B cell (primary cell): ENCODE measurements at regions not wholly inside any gene's neighbourhood (a gene's known extent, or its start where the extent isn't known, plus 50 kb on each side); places are given as distances from the start of the nearest gene placed in this dataset.

Experiments
- ATAC-seq: fragments of 200-7000 bp; cut with Tn5 transposase; one replicate; pipeline ENCODE4 v1.10.0; 2021; ENCODE audit warnings: low read depth, mild to moderate bottlenecking, moderate number of reproducible peaks, moderate library complexity
- CTCF ChIA-PET: fragments of 350-600 bp; sonication (Branson Sonifier 250); formaldehyde crosslinking; loops from one replicate; lab custom pipeline; 2021; ENCODE audit warnings: antibody characterized with exemption, inconsistent platforms; lab: Charles Lee
- POLR2A ChIA-PET: fragments of 350-600 bp; sonication (Branson Sonifier 250); formaldehyde crosslinking; loops from one replicate; lab custom pipeline; 2021; ENCODE audit warnings: antibody characterized with exemption; lab: Charles Lee
- DNase-seq: peaks from one replicate; pipeline ENCODE4 v3.0.0; 2013
- H2AFZ ChIP-seq: 2 replicates; pipeline ENCODE4 v1.6.1; 2012; ENCODE audit warnings: mild to moderate bottlenecking, low read depth, low read length; ENCODE audit not compliant: insufficient read depth, poor library complexity, severe bottlenecking
- H3K27ac ChIP-seq, 2 donors: 1 replicate in 1 of 2; 2 replicates in 1 of 2; pipeline ENCODE4 v1.5.1; 2012 to 2013; ENCODE audit warnings: low read length in 2 of 2, mild to moderate bottlenecking in 2 of 2, moderate library complexity in 1 of 2
- H3K27me3 ChIP-seq, 4 experiments: fragments of 200-600 bp in 1 of 4; sonication (generic) in 1 of 4; replicated peaks in 1 of 4; 1 replicate in 2 of 4; 2 replicates in 2 of 4; pipeline versions ENCODE4 v1.6.1 to v1.7.0; 2013 to 2016; ENCODE audit warnings: low read length in 3 of 4, mild to moderate bottlenecking in 2 of 4, mixed read lengths in 1 of 4, moderate library complexity in 1 of 4; ENCODE audit not compliant: insufficient read depth in 4 of 4, control insufficient read depth in 3 of 4; ENCODE audit errors: control extremely low read depth in 1 of 4
- H3K36me3 ChIP-seq, 2 experiments: replicated peaks in 1 of 2; 1 replicate in 1 of 2; 2 replicates in 1 of 2; pipeline versions ENCODE4 v1.6.1 to v1.7.1; 2013; ENCODE audit warnings: low read length in 1 of 2; ENCODE audit not compliant: insufficient read depth in 2 of 2, control insufficient read depth in 1 of 2; ENCODE audit errors: control extremely low read depth in 1 of 2, extremely low read depth in 1 of 2
- H3K4me1 ChIP-seq, 2 donors: fragments of 200-600 bp in 1 of 2; sonication (generic) in 1 of 2; 1 replicate in 1 of 2; 2 replicates in 1 of 2; pipeline versions ENCODE4 v1.5.1 to v1.6.1; 2013 to 2017; ENCODE audit warnings: low read length in 2 of 2; ENCODE audit not compliant: control insufficient read depth in 2 of 2, insufficient read depth in 2 of 2
- H3K4me2 ChIP-seq: replicated peaks from 2 replicates; pipeline ENCODE3; 2012; ENCODE audit warnings: mild to moderate bottlenecking, low read depth, low read length; ENCODE audit not compliant: poor library complexity, severe bottlenecking
- H3K4me3 ChIP-seq, 5 experiments: fragments of 200-600 bp in 1 of 5; sonication (generic) in 1 of 5; 1 replicate in 3 of 5; 2 replicates in 2 of 5; pipeline versions ENCODE4 v1.5.1 to v1.7.0; 2011 to 2016; ENCODE audit warnings: low read length in 4 of 5, mild to moderate bottlenecking in 4 of 5, low read depth in 2 of 5, control low read depth in 1 of 5, moderate library complexity in 1 of 5; ENCODE audit not compliant: insufficient read depth in 1 of 5; ENCODE audit errors: control extremely low read depth in 1 of 5, extremely low read depth in 1 of 5
- H3K79me2 ChIP-seq: fragments of 200-600 bp; sonication (generic); one replicate; pipeline ENCODE4 v1.6.0; 2016; ENCODE audit warnings: low read length; ENCODE audit not compliant: control insufficient read depth, insufficient read depth
- H3K9ac ChIP-seq: fragments of 200-600 bp; sonication (generic); 2 replicates; pipeline ENCODE4 v1.6.1; 2017; ENCODE audit warnings: mild to moderate bottlenecking, low read length, moderate library complexity
- H3K9me3 ChIP-seq, 3 donors: one replicate each; pipeline versions ENCODE4 v1.6.1 to v1.7.1; 2013; ENCODE audit warnings: low read length in 2 of 3; ENCODE audit not compliant: control insufficient read depth in 2 of 3, insufficient read depth in 1 of 3; ENCODE audit errors: control extremely low read depth in 1 of 3
- H4K20me1 ChIP-seq: 2 replicates; pipeline ENCODE4 v1.6.0; 2012; ENCODE audit warnings: mild to moderate bottlenecking, low read length; ENCODE audit not compliant: insufficient read depth, control insufficient read depth, poor library complexity, severe bottlenecking
- H3K27ac Mint-ChIP-seq: one replicate; pipeline ENCODE4 v1.8.0; 2021; ENCODE audit warnings: mixed read lengths
- H3K27me3 Mint-ChIP-seq: one replicate; pipeline ENCODE4 v1.8.0; 2021; ENCODE audit warnings: mixed read lengths
- H3K4me1 Mint-ChIP-seq: one replicate; pipeline ENCODE4 v1.8.0; 2021; ENCODE audit warnings: mixed read lengths
- H3K4me3 Mint-ChIP-seq: one replicate; pipeline ENCODE4 v1.8.0; 2021; ENCODE audit warnings: mixed read lengths
- H3K9me3 Mint-ChIP-seq: one replicate; pipeline ENCODE4 v1.8.0; 2022; ENCODE audit warnings: mixed read lengths; ENCODE audit not compliant: insufficient read depth
- CTCF ChIP-seq: fragments of 200-600 bp; IDR thresholded peaks from one replicate; pipeline ENCODE4 v1.8.0; 2022; ENCODE audit warnings: antibody characterized with exemption, mild to moderate bottlenecking
- EZH2 ChIP-seq: IDR thresholded peaks from 2 replicates; pipeline ENCODE4 v1.6.1; 2012; ENCODE audit warnings: borderline replicate concordance, low read depth, mild to moderate bottlenecking, moderate library complexity, low read length; ENCODE audit not compliant: insufficient read depth, poor library complexity, severe bottlenecking
- WGBS: methylation state at CpG from one replicate; pipeline ENCODE4 v1.1.5; 2013; ENCODE audit warnings: missing lambda C conversion rate; ENCODE audit not compliant: insufficient coverage; 5-methylcytosine and 5-hydroxymethylcytosine counted together
- intact Hi-C: fragments of 100-400 bp; cut with micrococcal nuclease; formaldehyde crosslinking; loops from one replicate; pipeline ENCODE4 v1.10.0; 2022

- DNase-seq (no peak), ATAC-seq (no peak)
- no peaks in the 10 kb centered on the region for H3K27me3 Mint-ChIP-seq
- WGBS, result 100% methylated on average over 1 of the region's 1 CpG
- Histone ChIP-seq H3K9me3 (no peaks in the 10 kb centered on the region), H3K4me1 (no peaks in the 10 kb centered on the region), H3K79me2 (no peaks in the 10 kb centered on the region), H4K20me1 (no peaks in the 10 kb centered on the region), H3K4me3 (no peak overlapping the region), H3K4me2 (no peak overlapping the region), H2AFZ (no peak overlapping the region), H3K27ac (no peak overlapping the region), H3K36me3 (no peaks in the 10 kb centered on the region), H3K27me3 (no peaks in the 10 kb centered on the region), H3K9ac (no peak overlapping the region)
- H3K9me3 Mint-ChIP-seq, result peaks cover 3% of the 10 kb centered on the region
- H3K4me1 Mint-ChIP-seq, result no peaks in the 10 kb centered on the region
- H3K27ac Mint-ChIP-seq, result no peak overlapping the region
- TF ChIP-seq CTCF (no peak), EZH2 (no peak)
- ChIA-PET POLR2A (no interaction called here), CTCF (no interaction called here)
- no peak overlapping the region for H3K4me3 Mint-ChIP-seq
- intact Hi-C loops, result no loop called here
Observed at GRCh38 chr1:222140206-222140605, 398.3 kb upstream of the DUSP10 start.

GRCh38 chr1:222138095-222138494 is 396.2 kb upstream of the DUSP10 start:
- CTCF ChIA-PET, result no interaction called here
- H3K9me3 Mint-ChIP-seq, result peaks cover 3% of the 10 kb centered on the region
- no peaks in the 10 kb centered on the region for H3K27me3 ChIP-seq
- DNase-seq (no peak), ATAC-seq (no peak)
- H3K27me3 Mint-ChIP-seq, result no peaks in the 10 kb centered on the region
- H2AFZ ChIP-seq, result no peak overlapping the region
- intact Hi-C loops, result no loop called here
- H3K9me3 ChIP-seq, result peaks cover 0 to 4% (median 0%) of the 10 kb centered on the region in 3 donors
- H3K9ac ChIP-seq, result no peak overlapping the region
- POLR2A ChIA-PET, result no interaction called here
- H3K4me3 Mint-ChIP-seq, result no peak overlapping the region
- H3K4me1 Mint-ChIP-seq, result no peaks in the 10 kb centered on the region
- no peak overlapping the region for H3K27ac ChIP-seq
- WGBS, result no CpG with 5 or more reads among the region's 15 CpGs
- TF ChIP-seq EZH2 (no peak), CTCF (no peak)
- H3K4me2 ChIP-seq, result no peak overlapping the region
- no peaks in the 10 kb centered on the region for H3K4me1 ChIP-seq
- H3K4me3 ChIP-seq, result no peak overlapping the region
- H3K79me2 ChIP-seq, result no peaks in the 10 kb centered on the region
- H3K27ac Mint-ChIP-seq, result no peak overlapping the region
- H3K36me3 ChIP-seq, result no peaks in the 10 kb centered on the region
- no peaks in the 10 kb centered on the region for H4K20me1 ChIP-seq
